Left lobe of liver (tissue), 2 donors: ENCODE measurements at regions not wholly inside any gene's neighbourhood (a gene's known extent, or its start where the extent isn't known, plus 50 kb on each side); places are given as distances from the start of the nearest gene placed in this dataset.
"Not testable (repeated sequence)": the region's sequence is repeated elsewhere in the genome, so short reads cannot be mapped to it uniquely, and the experiment has no call there.

Experiments used
- ATAC-seq: fragments of 200-7000 bp; cut with Tn5 transposase; one replicate; pipeline ENCODE4 v1.9.1; 2020; ENCODE audit warnings: mild to moderate bottlenecking, moderate library complexity
- DNase-seq: peaks from one replicate; pipeline ENCODE4 v3.0.0-alpha.2; 2020; ENCODE audit warnings: low spot score
- donor health status: DM: no; HTN: no; CAD: no; lungs with moderate emphysema.
- donor health status: DM: no; HTN: yes; CAD: no.

GRCh38 chr5:110269478-110270142, 456.9 kb downstream of the TMEM232 start:
- DNase-seq, result no peak
- ATAC-seq, result no peak

- no peak for ATAC-seq
These were observed 450.6 kb downstream of the TMEM232 start for GRCh38 chr5:110275878-110276277.

GRCh38 chr5:110278449-110278848, 448.0 kb downstream of the TMEM232 start:
- DNase-seq, ATAC-seq: not testable (repeated sequence)

More at GRCh38 chr5:110275878-110276277, 450.6 kb downstream of the TMEM232 start:
- DNase-seq, result no peak

- DNase-seq, ATAC-seq: not testable (repeated sequence)
These were observed 442.4 kb downstream of the TMEM232 start for GRCh38 chr5:110284121-110284520.

GRCh38 chr5:110288766-110289511, 437.5 kb downstream of the TMEM232 start:
- DNase-seq (no peak), ATAC-seq (no peak)

GRCh38 chr5:110289512-110289810, 437.0 kb downstream of the TMEM232 start:
- no peak for DNase-seq
- no peak for ATAC-seq

- ATAC-seq, result no peak
- no peak for DNase-seq
These were observed 435.9 kb downstream of the TMEM232 start for GRCh38 chr5:110290542-110290941.

- ATAC-seq (no peak), DNase-seq (no peak)
These were observed 432.2 kb downstream of the TMEM232 start for GRCh38 chr5:110294281-110294680.

GRCh38 chr5:110297152-110297670, 429.3 kb downstream of the TMEM232 start:
- no peak for ATAC-seq
- DNase-seq, result no peak

GRCh38 chr5:110304176-110304575, 422.3 kb downstream of the TMEM232 start:
- ATAC-seq, result no peak
- DNase-seq, result no peak

- DNase-seq, result no peak
- ATAC-seq, result no peak
These were observed 419.8 kb downstream of the TMEM232 start for GRCh38 chr5:110306650-110307049.

GRCh38 chr5:110309222-110309621, 417.2 kb downstream of the TMEM232 start:
- ATAC-seq, result no peak

GRCh38 chr5:110316566-110316965, 409.9 kb downstream of the TMEM232 start:
- ATAC-seq, DNase-seq: not testable (repeated sequence)

More at GRCh38 chr5:110309222-110309621, 417.2 kb downstream of the TMEM232 start:
- DNase-seq, result no peak

- ATAC-seq (no peak), DNase-seq (no peak)
These were observed 405.4 kb downstream of the TMEM232 start for GRCh38 chr5:110321117-110321516.

- DNase-seq (no peak), ATAC-seq (no peak)
These were observed 403.1 kb downstream of the TMEM232 start for GRCh38 chr5:110323357-110323756.

GRCh38 chr5:110323832-110324231, 402.6 kb downstream of the TMEM232 start:
- DNase-seq (no peak), ATAC-seq (no peak)

GRCh38 chr5:110324876-110325275, 401.6 kb downstream of the TMEM232 start:
- no peak for ATAC-seq

GRCh38 chr5:110329955-110330525, 396.4 kb downstream of the TMEM232 start:
- DNase-seq (no peak), ATAC-seq (no peak)

More at GRCh38 chr5:110324876-110325275, 401.6 kb downstream of the TMEM232 start:
- no peak for DNase-seq

GRCh38 chr5:110333384-110333783, 393.1 kb downstream of the TMEM232 start:
- no peak for DNase-seq

GRCh38 chr5:110335361-110336066, 391.0 kb downstream of the TMEM232 start:
- ATAC-seq (no peak), DNase-seq (no peak)

More at GRCh38 chr5:110333384-110333783, 393.1 kb downstream of the TMEM232 start:
- ATAC-seq, result no peak
